RWPE1 (cell line): ENCODE measurements at regions not wholly inside any gene's neighbourhood (a gene's known extent, or its start where the extent isn't known, plus 50 kb on each side); places are given as distances from the start of the nearest gene placed in this dataset.

ENCODE experiments used
- CTCF ChIA-PET: fragments of 350-600 bp; sonication (Branson Sonifier 250); formaldehyde crosslinking; extraction: SDS; loops from one replicate; lab custom pipeline; 2021; lab: Yijun Ruan, JAX
- POLR2A ChIA-PET: fragments of 400-600 bp; formaldehyde crosslinking; extraction: SDS; loops from one replicate; lab custom pipeline; 2020; ENCODE audit warnings: antibody characterized with exemption; ENCODE audit not compliant: low non-redundant PET; lab: Yijun Ruan, JAX
- DNase-seq: peaks from one replicate; pipeline ENCODE4 v3.0.0; 2012; ENCODE audit warnings: low spot score
- H3K27ac ChIP-seq: fragments of 450-650 bp; 2 replicates; pipeline ENCODE4 v1.5.1; 2017
- CTCF ChIP-seq: fragments of 450-650 bp; conservative IDR thresholded peaks from 2 replicates; pipeline ENCODE4 v1.5.1; 2017; ENCODE audit warnings: low read depth, mild to moderate bottlenecking

- ChIA-PET CTCF (no interaction called here), POLR2A (no interaction called here)
- no peak for TF ChIP-seq CTCF
Measured at GRCh38 chr14:94989417-94989816, 167.9 kb downstream of the DICER1 start.

GRCh38 chr14:94987409-94987808 lies 169.9 kb downstream of the DICER1 start:
- ChIA-PET CTCF (no interaction called here), POLR2A (no interaction called here)
- no peak for DNase-seq
- no peak for TF ChIP-seq CTCF
- no peak overlapping the region for H3K27ac ChIP-seq

More at GRCh38 chr14:94989417-94989816, 167.9 kb downstream of the DICER1 start:
- no peak overlapping the region for H3K27ac ChIP-seq
- no peak for DNase-seq

- no peak for TF ChIP-seq CTCF
- CTCF ChIA-PET: no interaction called here
- no peak overlapping the region for H3K27ac ChIP-seq
- DNase-seq: no peak
- POLR2A ChIA-PET: no interaction called here
Measured at GRCh38 chr14:94979891-94980290, 177.4 kb downstream of the DICER1 start.

- ChIA-PET POLR2A (no interaction called here), CTCF (no interaction called here)
- DNase-seq: no peak
- TF ChIP-seq CTCF: no peak
- H3K27ac ChIP-seq: no peak overlapping the region
Measured at GRCh38 chr14:94977016-94977415, 180.3 kb downstream of the DICER1 start.

- DNase-seq: no peak
- H3K27ac ChIP-seq: no peak overlapping the region
- POLR2A ChIA-PET: no interaction called here
- CTCF ChIA-PET: no interaction called here
- no peak for TF ChIP-seq CTCF
Measured at GRCh38 chr14:94975366-94975765, 182.0 kb downstream of the DICER1 start.

GRCh38 chr14:94974893-94975292 lies 182.4 kb downstream of the DICER1 start:
- H3K27ac ChIP-seq: no peak overlapping the region
- no peak for TF ChIP-seq CTCF
- CTCF ChIA-PET: no interaction called here
- POLR2A ChIA-PET: no interaction called here
- DNase-seq: no peak

GRCh38 chr14:94974422-94974821 lies 182.9 kb downstream of the DICER1 start:
- CTCF ChIA-PET: no interaction called here
- POLR2A ChIA-PET: no interaction called here
- no peak for TF ChIP-seq CTCF
- no peak for DNase-seq
- no peak overlapping the region for H3K27ac ChIP-seq
